HG02678 (cell line): ENCODE measurements at regions not wholly inside any gene's neighbourhood (a gene's known extent, or its start where the extent isn't known, plus 50 kb on each side); places are given as distances from the start of the nearest gene placed in this dataset.

ENCODE experiments used
- ATAC-seq: cut with Tn5 transposase; IDR thresholded peaks from one replicate; pipeline ENCODE4 v1.9.1; 2021; ENCODE audit warnings: mild to moderate bottlenecking, moderate library complexity; ENCODE audit not compliant: unreplicated experiment

DNA sequence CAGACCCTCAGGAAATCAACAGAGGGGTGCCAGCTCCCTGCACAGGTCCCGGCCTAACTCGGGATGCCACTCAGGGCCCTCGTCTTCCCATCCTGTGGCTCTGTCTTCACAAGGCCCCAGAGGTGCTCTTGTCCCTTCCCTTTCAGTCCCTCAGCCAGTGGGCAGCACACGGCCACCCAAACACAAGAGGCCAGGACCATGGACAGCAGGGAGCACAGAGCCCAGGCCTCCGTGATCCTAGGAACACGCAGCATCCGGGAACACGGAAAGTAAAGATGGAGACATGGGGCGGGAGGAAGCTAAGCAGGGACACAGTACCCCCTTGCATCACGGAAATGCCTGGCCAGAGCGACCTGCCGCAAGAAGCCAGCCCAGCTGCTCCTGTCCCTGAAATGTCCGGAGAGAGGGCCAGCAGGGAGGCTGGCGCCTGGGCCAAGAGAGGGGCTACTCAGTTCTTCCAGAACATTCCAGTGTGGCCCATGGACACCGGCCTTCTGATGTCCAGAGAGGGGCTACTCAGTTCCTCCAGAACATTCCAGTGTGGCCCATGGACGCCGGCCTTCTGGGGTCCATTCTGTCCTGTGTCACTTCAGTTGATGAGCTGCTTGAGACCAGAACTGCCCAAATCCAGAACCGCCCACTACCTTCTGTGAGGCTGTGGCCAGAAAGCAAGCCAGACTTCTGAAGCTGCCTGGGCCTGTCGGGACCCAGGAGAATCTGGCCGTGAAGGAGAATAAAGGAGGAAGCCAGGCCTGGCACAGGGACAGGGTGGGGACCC, 274.0 kb downstream of the BRD1 start:
- no peak for ATAC-seq

DNA sequence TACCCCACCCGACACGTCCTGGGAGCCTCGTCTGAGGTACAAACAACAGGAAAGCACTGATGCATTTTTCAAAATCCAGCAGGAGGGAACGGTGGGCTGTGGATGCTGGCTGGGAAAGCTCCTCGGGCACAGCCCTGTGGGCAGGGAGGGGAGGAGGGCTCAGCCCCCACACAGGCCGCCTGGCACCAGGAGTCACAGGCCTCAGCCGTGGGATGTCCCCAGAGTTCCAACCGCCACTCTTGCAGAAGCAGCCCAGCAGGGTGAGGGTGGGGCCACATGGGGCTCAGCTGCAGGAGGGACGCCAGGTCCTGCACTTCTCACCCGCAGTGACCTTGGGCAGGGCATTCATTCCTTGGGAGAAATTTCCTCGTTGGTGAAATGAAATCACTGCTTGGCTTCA, 274.6 kb downstream of the BRD1 start:
- no peak for ATAC-seq

GRCh38 chr22:49551897-49552614, 275.6 kb downstream of the BRD1 start:
- no peak for ATAC-seq

GRCh38 chr22:49551446-49551845, 276.2 kb downstream of the BRD1 start:
- ATAC-seq: no peak

GRCh38 chr22:49550766-49551362, 276.8 kb downstream of the BRD1 start:
- ATAC-seq: no peak

- ATAC-seq: no peak
Observed at GRCh38 chr22:49550141-49550430, 277.6 kb downstream of the BRD1 start.

GRCh38 chr22:49549256-49550140, 278.2 kb downstream of the BRD1 start:
- no peak for ATAC-seq

GRCh38 chr22:49548356-49549202, 279.1 kb downstream of the BRD1 start:
- no peak for ATAC-seq

DNA sequence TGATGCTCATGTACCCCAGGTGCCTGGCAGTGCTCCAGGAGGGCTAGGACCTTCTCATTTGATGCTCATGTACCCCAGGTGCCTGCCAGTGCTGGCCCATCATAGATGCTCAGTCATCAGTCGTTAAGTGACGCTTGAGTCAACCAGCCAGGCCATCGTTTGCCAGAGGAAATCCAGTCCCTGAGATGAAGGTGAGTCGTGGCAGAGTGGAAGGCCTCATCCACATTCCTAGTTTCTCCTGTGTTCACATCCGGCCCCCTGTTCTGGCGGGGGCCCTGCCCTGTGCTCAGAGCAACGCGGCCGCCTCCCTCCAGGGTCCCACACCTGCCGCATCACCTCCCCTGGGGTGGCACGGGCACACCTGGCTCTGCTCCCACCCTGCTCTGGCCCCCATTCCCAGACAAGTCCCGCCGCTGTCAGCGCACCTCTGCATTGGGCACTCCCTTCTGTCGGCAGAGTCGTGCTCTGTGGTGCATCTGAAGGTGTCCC, 279.9 kb downstream of the BRD1 start:
- ATAC-seq: no peak

GRCh38 chr22:49546811-49547585, 280.7 kb downstream of the BRD1 start:
- no peak for ATAC-seq

- ATAC-seq: no peak
Observed at GRCh38 chr22:49545606-49546005, 282.1 kb downstream of the BRD1 start.

DNA sequence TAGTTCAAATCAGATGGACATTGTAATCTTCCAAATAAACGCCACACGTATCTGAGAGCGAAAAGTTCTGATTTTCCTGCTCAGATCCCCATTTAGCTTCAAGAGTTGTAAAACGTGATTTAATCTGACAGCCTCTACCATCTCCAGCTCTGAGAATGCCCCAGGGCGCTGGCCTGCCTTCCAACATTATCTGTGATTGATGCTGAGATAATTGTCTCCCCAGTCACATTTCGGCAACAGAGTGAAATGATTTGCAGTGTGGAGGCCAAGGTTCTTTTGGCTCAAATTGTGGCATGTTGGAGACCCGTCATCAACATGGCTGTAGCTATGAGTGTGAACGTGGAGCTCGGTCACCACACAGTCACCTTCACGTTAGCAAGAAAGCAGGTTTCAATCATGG, 283.4 kb downstream of the BRD1 start:
- ATAC-seq: no peak

- no peak for ATAC-seq
Observed at GRCh38 chr22:49543876-49544275, 283.8 kb downstream of the BRD1 start.

DNA sequence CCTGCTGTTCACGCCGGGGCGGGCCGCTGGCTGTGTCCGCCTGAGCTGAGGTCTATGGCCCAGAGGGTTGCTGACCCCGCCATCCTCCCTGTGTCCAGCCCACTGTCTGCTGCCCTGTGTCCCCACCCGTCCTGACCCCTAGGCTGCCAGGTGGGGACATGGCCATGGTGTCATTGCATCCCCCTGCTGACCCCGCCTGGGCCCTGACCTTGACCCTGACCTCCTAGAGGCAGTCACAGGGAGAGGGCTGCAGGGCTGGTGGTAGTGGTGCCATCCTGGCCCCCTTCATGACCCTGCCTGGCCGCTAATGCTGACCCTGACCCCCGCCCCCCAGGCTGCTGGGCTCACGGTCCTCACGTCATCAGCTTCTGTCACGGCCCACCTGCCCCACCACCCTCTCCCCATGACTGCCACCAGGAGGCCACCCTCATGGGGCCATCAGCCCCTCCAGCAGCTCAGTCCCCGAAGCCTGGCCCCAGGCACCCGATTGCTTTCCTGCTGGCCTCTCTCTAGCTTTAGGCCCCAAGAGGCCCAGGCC, 285.9 kb downstream of the BRD1 start:
- ATAC-seq: no peak

DNA sequence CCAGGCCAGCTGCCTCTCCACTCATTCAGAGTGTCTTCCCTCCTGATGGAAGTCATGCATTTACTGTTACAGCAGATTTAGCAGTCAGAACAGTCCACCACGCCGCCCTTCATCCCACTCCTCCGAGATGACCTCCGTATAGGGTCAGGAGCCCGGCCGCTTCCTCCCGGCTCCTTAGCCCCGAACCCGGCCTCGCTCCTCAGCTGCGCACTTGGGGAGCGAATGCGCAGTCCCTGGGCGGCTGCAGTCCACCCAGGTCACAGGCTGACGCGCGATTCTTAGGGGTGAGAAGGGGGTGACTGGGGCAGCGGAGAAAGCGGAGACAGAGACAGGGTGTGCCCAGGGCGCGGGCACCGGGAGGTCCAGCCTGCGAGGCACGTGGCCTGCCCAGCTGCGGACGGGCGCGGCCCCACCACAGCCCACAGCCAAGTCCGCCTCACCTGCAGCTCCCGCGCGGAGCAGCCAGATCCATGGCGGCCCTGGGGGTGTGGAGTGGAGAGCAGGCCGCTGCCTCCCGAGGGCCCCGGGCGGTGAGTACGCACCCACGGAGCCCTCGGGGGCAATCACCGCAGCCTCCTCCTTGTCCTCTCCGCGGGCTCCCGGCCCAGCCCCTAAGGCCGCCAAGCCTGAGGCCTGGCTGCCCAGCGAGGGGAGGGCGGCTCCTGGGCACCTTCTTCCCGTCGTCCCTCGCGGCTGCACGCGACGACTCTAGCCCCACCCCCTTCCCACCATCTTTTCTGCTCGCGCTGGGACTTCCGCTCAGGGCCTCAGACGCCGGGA, 286.6 kb downstream of the BRD1 start:
- no peak for ATAC-seq

GRCh38 chr22:49540084-49540912, 287.4 kb downstream of the BRD1 start:
- no peak for ATAC-seq

DNA sequence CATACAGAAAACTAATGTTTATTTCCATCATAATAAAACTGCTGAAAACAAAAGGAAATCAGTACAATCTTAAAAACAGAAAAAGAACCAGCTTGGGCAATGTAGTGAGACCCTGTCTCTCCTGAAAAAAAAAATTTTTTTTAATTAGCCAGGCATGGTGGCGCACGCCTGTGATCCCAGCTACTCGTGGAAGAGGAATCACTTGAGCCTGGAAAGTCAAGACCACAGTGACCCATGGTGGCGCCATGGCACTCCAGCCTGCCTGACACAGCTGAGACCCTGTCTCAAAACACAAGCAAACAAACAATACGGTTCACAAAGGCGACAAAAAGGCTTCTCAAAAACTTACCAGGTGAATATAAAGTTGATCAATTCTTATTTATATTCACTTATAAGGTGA, 289.7 kb downstream of the BRD1 start:
- no peak for ATAC-seq
